Fibroblast of skin of back (primary cell): ENCODE measurements at regions not wholly inside any gene's neighbourhood (a gene's known extent, or its start where the extent isn't known, plus 50 kb on each side); places are given as distances from the start of the nearest gene placed in this dataset.

Source experiments
- DNase-seq: peaks from one replicate; pipeline ENCODE4 v3.0.0-alpha.2; 2013

DNA sequence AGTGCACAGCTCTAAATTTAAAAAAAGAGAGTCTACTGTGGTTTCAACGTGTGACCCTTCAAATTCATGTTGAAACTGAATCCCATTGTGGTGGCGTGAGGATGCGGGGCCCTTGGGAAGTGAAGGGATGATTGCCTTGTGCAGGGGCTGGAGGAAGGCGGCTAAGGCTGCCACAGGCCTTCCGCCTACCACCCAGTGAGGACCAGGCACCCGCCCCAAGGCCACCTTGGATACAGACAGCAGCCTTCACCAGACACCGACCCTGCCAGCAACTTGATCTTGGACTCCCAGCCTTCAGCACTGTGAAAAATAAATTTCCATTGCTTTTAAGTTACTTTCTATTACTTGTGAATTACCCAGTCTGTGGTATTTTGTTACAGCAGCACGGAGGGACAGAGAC lies 103.4 kb upstream of the TMEM18 start:
- no peak for DNase-seq

- no peak for DNase-seq
Observed at GRCh38 chr2:780002-780401, 102.8 kb upstream of the TMEM18 start.

- DNase-seq = no peak
Observed at GRCh38 chr2:778731-779350, 101.6 kb upstream of the TMEM18 start.

- DNase-seq = no peak
Observed at GRCh38 chr2:777546-777945, 100.3 kb upstream of the TMEM18 start.

DNA sequence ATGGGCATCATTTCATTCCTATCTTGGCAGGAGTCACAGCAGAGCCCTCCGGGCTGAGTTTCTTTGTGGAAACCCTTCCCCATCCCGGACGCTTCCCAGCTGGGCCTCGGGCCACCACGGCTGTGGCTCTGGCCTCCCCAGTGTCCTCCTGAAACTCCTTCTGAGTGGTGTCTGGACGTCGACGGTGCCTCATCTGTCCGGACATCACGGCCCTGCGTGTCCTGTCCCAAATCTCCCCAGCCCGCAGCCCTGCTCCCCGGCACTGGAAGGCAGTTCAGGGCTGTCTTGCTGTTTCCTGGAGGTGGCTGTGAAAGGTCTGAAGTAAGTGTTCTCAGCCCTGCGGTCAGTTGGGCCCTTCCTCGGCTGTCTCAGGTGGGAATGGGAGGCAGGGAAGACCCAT lies 99.8 kb upstream of the TMEM18 start:
- DNase-seq = no peak

- no peak for DNase-seq
Observed at GRCh38 chr2:776487-776886, 99.3 kb upstream of the TMEM18 start.

- no peak for DNase-seq
Observed at GRCh38 chr2:776038-776437, 98.8 kb upstream of the TMEM18 start.

- DNase-seq = peak; percentile 7
Observed at GRCh38 chr2:774436-774835, 97.2 kb upstream of the TMEM18 start.

DNA sequence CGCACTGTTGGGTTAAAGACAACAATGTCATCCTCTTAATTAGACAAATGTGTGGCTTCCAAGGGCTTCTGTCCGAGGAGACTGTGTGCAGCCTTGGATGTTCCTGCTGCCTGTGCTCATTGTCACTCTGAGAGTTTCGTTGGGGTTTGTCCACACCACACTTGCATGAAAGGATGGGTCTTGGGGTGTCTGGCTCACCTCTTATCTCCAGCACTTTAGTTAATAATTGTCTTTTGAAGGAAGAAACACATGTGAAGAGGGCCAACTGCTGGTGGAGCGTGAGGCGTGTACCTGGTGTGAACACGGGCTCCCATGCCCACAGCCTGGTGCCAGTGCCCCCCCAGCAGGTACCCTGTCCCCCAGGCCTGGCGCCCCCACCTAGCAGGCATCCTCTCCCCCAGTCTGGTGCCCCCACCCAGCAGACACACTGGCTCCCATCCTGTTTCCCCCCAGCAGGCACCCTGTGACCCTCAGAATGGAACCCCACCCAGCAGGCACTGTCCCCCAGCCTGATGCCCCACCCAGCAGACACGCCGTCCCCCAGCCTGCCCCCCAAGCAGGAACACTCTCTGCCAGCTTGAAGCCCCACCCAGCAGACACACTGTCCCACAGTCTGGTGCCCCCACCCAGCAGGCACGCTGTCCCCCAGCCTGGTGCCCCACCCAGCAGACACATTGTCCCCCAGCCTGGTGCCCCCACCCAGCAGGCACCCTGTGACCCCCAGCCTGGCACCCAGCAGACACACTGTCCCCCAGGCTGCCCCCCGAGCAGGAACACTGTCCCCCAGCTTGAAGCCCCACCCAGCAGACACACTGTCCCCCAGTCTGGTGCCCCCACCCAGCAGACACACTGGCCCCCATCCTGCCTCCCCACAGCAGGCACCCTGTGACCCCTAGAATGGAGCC lies 96.3 kb upstream of the TMEM18 start:
- no peak for DNase-seq

DNA sequence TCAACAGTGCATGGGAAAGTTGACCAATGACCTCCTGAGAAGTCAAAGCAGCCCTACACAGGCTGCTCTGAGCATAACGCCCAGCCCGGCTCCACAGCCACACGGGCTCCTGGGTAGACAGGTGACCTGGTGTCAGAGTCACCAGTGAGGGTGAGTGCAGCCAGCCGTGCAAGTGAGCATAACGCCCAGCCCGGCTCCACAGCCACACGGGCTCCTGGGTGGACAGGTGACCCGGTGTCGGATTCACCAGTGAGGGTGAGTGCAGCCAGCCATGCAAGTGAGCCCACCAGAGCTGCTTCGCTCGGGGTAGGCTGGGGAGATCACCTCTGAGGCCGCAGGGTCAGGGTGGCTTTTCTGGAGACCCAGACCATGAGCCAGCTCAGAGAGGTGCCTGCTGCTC lies 94.3 kb upstream of the TMEM18 start:
- no peak for DNase-seq

DNA sequence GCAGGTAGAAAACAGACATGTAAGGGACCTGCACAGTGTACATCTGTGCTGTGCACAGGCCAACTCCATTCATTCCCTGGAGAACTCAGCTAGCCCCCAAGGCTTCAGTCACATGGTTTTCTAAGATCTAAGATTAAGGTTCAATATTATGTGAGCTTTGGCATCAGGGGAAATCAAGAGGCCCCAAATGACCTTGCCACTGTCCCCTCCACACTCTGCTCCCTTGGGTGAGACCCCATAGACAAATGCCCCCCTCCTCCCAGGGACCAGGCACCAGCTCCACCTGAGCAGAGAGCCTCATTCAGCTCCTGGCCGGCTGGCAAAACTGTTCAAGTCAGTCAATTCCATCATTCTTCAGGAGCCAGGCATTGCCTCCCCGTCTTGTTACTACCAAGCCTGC lies 93.6 kb upstream of the TMEM18 start:
- no peak for DNase-seq

DNA sequence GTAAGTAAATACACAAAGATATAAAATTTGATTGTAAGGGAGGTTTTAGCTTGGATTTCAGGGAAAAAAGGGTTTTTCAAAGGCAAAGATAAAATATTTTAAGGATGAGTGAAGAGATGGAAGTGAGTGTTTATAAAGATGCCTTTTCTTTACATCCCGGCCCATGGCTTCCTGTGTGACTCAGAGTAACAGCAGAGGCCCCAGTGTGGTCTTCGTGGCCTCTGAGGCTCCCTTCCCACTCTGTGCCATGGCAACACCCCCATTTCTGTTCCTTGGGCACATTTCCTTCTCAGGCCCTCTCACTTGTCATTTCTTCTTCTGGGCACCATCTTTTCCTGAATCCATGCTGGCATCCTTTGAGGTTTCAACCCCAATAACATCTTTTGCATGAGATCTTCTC lies 92.6 kb upstream of the TMEM18 start:
- peak; percentile 71 for DNase-seq

DNA sequence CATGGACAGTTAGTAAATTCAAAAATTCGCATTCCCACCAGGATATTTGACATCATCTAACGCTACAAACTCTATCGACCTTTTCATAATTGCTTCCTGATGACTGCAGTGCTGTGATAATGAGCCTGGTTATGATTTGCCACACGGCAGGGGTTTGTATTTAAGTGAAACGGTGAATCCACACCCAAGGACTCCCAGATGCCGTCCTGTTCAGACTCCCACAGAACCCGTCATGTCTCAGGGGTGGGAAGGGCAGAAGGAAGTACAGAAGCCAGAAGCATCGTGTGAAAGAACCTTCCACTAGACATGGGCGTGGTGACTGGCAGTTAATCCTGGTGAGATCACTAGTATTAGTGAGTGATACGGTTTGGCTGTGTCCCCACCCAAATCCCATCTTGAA lies 91.2 kb upstream of the TMEM18 start:
- DNase-seq = peak; percentile 53

DNA sequence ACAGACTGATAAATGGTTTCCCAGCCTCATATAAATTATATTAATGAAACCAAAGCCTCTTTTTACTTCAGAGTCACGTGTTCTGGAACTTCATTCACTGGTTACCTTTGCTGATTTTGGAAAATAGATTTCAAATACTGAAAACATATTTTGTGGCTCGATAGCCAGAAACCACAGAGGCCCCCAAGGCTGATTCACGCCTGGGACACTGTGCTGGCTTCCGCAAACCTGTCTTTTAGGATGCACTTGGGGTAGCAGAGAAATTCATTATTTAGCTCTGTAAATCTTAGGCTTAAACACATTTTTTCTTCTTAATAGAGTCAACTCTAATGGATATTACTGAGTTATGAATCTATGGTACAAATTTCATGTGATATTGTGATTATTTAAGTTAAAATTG lies 90.7 kb upstream of the TMEM18 start:
- no peak for DNase-seq

DNA sequence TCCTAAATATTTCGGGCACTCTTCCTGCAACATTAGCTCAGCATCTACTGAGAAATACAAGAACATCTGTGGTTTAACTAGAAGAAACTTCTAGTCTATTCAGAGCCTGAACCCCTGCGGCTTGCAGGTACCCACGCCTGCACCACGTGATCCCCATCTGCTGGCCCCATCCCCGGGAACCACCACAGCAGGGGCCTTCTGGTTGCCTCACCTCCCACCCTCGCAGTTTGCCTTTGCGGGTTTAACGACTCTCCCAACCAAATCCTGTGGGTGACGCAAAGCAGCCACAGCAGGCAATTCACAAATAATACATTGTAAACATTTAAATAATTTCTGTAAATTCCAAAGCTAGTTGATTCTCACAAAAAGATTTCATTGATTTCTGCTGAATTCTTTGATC lies 90.2 kb upstream of the TMEM18 start:
- no peak for DNase-seq

GRCh38 chr2:766255-766654 lies 89.0 kb upstream of the TMEM18 start:
- no peak for DNase-seq

DNA sequence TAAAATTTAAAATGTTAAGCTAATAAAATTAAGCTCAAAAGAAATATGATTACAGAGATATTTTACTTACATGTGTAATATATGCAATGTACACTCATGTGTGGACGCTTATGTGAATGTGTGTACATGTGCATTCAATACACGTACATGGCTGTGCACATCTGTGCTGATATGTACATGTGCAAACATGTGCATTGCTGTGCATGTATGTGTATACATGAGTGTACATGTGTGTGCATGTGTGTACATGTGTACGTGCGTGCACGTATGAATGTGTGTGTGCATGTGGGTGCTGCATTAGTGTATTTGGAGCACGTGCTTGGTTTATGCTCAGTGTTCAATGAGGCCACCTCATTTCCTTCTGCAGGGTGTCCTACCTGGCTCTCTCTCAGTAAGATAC lies 88.2 kb upstream of the TMEM18 start:
- no peak for DNase-seq

DNA sequence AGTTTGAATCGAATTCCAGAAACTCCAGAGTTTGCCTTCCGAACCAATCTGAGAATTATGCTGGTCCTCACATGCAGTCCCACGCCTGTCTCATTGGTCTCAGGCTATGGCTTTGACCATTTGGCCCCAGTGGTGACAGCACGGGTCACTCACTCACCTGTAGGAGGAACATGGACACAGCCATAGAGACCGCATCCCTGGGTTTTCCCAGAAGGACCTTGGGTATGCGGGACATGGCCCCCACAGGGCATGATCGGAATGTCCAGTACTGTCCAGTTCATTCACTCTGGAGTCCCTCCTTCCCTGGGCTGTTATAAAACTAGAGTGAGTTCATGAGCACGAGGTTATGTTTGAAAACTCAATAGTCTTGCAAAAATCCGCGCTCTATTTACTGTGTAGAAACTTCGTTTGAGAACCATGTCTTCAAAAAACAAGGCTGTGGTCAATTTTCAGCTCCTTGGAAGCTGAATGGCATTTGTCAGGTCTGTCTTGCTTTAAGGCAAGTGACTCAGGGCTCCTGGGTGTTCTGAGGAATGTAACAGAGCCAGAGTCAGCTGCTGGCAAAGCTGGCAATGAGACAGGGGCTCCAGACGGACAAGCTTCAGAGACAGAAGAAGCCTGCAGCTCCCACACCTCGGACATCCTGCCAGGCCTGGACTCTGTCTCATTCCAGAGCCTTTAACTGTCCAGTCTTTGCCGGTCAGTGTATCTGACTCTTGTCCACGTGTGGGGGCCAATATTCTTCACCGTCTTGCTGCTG lies 86.7 kb upstream of the TMEM18 start:
- DNase-seq = peak; percentile 82

DNA sequence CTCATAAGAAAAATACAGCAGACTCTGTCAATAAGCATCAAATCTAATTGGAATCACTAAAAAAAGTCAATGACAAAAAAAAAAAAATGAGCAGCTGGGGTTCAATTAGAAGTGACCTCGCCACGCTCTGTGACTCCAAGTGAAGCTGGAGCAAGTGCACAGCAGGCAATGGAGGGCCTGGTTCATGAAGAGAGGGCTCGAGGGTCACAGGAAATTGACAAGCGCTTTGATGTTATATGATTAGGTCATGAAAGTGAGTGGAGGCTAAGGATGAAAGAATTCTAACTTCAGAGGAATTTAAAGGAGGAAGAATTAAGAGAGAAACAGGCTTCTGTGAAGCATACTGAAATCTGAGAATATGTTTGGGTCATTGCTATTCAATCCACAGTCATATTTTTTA lies 85.4 kb upstream of the TMEM18 start:
- no peak for DNase-seq

GRCh38 chr2:761384-761783 lies 84.2 kb upstream of the TMEM18 start:
- no peak for DNase-seq

DNA sequence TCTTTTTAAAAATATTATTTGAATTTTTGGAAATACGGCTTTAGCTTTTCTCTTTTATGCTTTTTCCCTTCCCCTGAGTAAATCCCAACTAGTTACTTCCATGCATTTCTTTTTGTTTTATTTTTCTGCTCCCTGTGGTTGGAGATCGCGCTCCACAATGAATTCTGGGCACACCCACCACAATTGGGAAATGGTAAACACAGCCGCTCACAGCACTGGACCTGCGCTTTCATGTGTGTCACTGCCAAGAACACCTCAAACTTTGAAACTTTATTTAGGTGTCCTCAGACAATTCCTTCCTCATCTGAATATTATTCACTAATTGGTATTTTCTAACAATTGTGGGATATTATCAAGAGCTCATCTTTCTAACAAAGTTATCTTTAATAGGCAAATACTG lies 82.8 kb upstream of the TMEM18 start:
- DNase-seq = no peak

DNA sequence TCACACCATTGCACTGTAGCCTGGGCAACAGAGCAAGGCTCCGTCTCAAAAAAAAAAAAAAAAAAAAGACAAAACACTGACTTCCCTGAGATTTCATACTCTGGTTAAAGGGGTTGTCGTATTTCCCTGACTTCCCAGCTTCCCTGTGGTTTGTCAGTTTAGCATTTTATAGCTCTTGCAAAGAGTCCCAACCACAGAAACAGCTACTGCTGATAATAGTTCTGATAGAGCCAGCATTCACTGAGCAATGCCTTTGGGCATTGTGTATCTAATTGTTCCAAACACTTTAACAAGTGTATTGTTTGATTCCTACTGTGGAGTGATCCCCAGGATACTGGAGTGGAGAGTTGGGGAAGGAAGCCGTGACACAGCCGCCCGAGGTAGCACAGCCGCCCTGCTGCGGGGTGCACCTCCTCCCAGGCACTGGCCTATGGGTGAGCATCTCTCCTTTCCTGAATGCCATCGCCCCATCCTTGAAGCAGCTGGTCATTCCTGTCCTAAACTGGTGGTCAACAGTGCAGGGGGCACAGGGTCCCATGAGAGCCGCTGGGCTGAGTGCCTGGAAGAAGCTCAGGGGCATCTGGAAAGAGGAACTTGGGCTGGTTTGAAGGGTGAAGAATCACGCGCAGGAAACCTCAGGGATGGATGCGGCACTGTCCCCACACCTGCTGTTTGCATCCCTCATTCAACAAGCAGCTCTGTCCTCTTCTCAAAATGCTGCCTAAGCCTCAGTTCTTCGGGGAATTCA lies 81.0 kb upstream of the TMEM18 start:
- DNase-seq = no peak

GRCh38 chr2:753123-753522 lies 75.9 kb upstream of the TMEM18 start:
- no peak for DNase-seq
